GM18498 (cell line): ENCODE measurements at regions not wholly inside any gene's neighbourhood (a gene's known extent, or its start where the extent isn't known, plus 50 kb on each side); places are given as distances from the start of the nearest gene placed in this dataset.

Source experiments
- ATAC-seq: cut with Tn5 transposase; IDR thresholded peaks from one replicate; pipeline ENCODE4 v1.9.1; 2021; ENCODE audit warnings: mild to moderate bottlenecking, moderate library complexity; ENCODE audit not compliant: unreplicated experiment

DNA sequence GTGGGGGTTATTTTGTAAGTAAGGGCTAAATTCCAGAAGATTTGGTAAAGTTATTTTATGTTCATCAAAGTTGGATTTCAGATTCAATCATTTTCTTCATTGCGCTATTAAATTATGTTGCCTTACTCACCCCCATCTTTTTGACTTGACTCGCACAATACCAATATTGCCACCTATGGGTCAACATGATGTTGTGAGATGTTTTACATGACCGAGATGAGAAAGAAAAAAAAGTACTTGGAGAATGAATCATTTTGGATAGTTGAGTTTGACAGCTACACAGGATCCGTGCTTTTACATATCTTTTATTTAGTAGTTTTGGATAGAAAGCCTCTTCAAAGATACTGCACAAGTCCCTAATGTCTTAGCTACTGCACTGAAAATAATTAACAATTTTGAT, 224.2 kb upstream of the EMCN start:
- ATAC-seq = no peak

DNA sequence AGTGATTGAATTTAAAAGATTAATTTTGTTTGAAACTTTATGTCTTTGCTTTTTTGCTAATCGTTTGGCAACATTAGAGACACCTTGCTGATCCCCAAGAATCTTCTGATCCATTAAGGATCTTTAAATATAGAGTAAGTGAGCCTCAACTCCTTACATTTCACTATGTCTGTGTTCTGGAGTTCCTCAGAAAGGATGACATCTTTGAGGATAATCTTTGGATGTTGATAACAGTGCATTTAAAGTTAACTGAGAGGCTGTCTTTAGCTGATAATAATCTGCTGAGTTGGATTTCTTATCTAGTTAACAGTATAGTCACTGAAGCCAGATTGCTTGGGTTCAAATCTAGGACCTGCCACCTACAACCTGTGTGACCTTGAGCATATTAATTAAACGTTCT, 221.6 kb upstream of the EMCN start:
- ATAC-seq = no peak

DNA sequence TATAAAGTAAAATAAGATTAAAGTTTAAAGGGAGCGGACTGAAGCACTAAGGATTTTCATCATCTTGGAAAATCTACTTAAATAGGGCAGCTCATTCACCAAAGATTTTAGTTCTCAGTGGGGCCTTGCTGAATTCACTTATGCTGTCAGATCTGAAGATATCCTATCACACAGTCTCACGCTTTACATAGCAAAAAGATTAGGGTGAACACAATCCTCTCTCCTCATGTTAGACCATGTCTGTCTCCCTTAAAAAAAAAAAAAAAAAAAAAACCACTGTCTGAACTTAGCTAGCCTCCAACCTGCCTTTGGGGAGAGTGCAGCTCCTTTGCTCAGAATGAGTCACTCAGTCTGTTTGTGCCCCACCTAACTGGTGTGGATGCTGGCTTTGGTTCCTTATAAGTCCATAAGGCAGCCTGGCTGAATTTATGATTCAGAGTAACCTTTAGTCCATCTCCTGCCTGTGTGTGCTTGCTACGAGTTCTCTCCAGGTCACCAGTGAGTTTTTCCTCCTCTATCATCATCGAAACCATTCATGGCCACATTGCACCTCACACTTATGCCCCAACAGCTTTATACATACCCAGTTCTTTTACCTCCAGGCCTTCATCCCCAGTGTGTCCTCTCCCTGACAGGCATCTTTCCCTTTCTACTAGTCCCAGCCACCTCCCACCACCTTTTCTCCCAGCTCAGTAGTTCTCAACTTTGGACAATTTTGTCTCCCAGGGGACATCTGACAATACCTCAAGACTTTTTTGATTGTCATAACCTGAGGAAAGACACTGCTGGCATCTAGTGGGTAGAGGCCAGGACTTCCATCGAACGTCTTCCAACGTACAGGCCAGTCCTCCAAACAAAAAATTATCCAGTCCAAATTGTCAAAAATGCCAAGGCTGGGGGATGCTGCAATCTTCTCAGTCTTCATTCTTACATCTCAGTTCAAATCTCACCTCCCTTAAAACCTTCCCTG, 220.7 kb upstream of the EMCN start:
- peak; percentile 67 for ATAC-seq

DNA sequence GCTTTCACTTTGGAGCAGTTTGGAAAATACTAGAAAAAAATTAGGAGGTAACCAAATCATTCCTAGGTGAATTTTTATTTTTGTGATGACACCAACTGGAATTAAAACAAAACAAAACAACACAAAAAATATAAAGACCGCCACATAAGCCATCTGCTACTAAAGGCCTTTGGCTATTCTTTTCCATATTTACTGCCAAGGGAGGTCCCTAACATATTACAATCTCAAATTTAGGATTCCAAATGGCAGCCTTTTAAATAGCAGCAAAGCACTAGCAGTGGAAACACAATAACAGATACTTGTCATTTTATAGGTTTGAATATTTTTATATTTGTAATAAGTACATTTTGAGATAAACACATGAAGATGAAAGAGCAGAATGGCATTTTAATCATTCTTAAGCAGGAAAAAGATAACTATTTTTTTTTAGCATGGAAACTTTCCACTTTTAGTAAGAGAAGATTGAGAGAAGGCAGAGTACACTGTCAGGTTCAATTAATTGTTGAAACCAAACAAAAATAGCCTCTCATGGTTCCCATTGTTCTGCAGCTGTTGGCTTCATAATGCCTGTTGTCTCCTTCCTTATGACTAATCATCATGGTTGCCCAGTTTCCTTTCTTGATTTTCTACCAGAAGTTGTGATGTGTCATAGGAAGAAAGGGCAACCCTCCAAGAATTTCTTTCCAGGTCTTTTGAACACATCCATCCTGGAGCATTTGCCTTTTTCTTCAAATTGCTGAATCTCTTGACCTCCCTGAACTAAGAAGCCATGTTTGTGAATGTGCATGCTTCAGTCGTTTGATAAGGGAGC, 219.0 kb upstream of the EMCN start:
- no peak for ATAC-seq

DNA sequence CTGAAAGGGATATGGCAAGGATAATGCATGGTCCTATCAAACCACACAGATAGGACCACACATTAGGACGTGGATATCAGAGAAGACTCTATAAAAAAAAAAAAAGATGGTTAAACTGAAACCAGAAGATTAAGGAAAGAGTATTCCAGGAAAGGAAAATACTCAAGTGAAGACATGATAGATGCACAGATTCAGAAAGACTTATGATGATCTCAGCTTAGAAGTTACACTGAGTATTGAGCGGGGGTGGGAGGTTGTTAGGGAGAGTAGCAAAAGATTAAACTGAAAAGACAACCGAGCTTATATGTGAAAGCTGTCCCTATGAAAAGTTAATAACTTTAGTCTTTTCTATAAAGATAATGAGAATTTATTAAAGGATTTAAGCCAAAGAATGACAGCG, 211.0 kb upstream of the EMCN start:
- no peak for ATAC-seq

DNA sequence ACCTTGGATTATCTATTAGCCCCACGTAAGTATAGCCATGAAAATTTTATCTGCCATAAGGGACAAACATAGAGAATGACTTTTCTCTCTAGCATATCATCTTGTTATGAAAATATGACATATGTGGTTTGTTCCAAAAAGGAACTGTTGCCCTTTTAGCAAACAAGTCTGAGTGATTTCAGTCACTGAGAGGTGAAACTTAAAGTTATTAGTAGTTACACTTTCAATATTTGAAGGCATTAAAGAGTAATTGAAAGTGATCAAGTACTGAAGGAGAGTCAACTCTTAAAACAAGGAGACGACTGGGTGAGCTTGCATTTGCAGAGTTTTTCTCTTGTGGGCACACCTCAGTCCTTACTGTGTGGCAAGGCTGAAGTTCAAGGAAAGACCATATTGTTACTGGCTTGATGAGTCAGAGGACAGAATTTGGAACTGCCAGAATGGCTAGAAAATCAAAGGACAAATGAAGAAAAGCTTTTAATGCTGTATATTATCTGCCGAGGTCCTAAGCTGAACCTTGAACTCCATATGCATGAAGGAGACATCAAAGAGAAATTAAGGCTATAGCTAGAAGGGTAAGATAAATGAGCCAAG, 205.1 kb upstream of the EMCN start:
- peak; percentile 91 for ATAC-seq

DNA sequence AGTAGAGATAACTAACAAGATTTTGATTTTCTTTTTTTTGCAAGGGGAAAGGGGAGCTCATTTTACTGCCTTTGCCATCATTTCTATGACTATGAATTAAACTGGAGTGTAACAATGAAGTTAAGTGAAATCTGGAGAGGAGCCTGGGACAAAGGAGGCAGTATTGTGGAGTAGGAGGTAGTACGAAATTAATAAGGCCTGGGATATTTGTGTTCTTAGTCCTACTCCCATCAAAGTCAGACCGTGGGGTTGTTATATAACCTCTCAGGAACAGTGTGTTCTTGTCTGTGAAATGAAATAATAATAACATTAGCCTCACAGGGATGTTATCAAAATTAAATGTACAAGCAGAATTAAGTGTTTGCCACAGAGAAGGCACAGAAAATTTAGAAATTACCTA, 204.3 kb upstream of the EMCN start:
- no peak for ATAC-seq

DNA sequence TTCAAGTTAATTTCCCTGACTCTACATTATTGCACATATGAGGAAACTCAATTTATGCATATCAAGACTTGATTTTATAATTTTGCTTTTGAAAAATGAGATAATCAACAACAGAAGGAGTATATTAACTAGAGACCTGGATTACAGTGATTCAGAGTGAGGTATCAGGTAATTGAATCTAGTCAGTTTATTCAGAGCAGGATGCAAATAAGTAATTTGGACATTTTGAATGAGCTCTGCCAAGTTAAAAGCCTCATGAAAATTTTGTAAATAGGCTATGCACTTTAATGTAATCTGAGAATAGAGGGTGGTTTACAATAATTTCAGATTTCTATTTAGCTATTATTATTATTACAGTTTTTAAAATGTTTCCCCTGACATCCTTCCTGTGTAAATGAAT, 203.7 kb upstream of the EMCN start:
- no peak for ATAC-seq

DNA sequence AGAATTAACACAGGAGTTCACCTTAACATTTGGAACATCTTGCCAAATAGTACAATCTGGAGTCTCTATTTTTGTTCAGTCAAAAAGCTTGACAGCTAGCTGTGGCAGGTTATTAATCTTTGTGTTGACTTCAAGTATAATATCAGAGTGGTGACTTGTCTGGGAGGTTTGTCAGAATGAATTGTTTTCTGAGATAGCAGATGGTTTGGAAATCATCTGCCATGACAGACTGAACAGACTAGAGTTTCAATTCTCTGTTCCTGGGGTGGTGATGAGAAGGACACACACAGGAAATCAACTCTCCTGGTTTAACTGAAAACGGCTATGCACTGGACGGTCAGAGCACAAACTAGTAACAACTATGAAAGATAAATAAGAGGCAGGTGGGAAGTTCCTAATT, 203.3 kb upstream of the EMCN start:
- ATAC-seq = no peak

DNA sequence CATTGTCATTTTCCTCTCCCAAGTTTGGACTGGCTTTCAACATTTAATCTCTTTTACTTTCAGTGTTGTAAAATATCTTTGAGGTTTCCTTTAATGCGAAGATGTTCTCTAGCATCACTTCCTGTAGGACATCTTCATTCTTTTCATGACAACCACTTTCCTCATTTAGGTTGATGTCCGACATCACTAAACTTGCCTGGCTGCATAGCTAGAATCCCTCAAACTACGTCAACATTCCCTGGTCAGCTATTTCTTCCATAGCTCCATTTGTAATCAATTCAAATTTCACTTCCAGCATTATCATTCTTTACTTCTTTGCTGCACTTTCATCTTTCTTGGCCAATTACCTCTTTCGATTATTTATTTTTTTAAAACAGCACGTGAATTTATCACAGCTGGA, 198.6 kb upstream of the EMCN start:
- ATAC-seq = no peak

DNA sequence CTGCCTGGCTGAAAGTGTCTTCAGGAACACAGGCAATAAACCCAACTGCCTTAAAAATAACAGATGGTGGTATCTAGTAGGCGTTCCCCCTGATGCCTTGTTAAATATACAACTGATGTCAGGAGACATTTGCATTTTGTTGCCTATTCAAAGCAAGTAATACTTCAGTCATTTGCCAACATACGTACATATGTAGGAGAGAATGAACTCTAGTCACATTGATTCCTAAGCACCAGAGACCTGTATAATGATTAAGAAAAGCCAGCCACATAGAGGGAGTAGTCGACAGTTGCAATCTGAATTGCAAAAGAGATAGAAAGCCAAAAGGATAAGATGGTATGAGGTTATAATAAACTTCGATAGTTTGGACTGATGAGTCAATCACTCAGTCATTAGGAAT, 191.0 kb upstream of the EMCN start:
- no peak for ATAC-seq

DNA sequence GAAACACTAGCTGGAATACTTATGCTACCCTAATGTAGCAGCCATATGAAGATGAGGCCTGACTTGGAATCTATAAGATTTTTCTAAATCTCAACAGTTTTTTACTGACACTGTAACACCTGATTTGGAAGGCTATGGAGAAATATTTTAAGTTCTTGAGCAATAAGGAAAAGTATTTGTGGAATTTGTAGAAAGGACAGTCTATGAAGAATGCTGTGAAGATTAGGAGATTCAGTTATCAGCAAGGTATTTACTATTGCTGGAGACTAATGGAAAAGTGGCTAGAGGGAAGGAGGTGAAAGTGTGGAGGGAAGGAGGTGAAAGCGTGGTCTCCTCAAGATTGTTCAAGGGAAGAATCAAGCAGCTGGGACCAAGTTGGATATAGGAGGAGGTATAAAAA, 190.0 kb upstream of the EMCN start:
- no peak for ATAC-seq

DNA sequence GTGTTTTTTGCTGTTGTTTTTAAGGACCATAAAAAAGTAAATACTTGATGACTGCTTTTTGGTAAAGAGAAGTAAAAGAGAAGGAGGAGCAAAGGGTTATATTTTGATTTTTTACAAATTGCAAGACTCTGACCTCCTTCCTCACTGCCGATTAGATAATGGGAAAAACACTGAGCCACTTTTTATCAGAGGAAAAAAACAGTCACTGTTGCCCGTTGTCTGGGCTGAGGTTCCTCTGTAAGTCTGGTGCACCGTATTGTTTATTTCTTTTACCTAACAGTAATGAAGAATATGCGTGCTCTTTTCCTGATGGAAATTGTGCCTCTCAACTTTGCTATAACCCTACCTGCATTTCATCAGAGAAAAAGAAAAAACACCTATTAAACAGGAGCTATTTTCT, 178.7 kb upstream of the EMCN start:
- no peak for ATAC-seq

DNA sequence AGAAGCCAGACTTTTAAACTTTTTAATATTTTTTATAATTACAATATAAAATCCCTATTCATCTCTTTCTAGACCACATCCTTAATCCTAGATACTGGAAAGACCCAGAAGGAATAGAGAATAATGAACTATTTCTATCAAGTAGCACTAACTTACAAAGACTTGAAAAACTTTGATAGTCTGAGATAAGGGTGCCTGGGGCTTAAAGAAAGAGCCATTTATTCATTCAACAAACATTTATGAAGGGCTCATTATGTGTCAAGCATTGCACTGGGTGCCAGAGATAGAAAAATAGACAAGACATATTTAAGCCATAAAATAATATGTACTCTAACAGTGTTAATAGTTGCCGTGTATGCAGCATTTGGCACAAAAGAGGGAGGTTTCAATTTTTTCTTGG, 178.0 kb upstream of the EMCN start:
- no peak for ATAC-seq

DNA sequence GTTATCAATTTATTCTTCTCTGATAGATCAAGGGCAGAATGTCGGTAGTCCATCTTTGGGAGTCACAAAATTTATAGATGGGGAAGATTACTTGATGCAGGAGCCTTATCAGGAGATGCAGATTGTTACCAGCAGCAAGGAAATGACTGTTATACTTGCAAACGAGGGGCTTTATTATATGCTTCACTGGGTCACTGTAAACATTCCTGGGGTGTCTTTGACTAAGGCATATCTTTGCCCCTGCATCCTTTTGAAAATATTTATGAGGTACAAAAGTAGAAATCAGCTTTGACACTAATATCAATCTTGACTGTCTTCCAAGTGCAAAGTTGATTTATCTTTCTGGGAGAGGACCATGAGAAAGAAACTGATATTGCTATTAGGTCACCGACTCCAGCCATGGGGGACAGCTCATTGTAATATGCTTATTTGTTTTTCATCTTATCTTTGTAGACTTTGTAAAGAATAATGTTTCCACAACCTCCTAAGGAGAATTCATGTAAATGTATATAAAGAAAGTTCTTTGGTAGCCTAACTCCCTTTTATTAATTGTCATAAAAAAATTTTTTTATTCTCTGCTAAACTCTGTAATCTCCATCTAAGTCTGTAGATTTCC, 177.3 kb upstream of the EMCN start:
- no peak for ATAC-seq

DNA sequence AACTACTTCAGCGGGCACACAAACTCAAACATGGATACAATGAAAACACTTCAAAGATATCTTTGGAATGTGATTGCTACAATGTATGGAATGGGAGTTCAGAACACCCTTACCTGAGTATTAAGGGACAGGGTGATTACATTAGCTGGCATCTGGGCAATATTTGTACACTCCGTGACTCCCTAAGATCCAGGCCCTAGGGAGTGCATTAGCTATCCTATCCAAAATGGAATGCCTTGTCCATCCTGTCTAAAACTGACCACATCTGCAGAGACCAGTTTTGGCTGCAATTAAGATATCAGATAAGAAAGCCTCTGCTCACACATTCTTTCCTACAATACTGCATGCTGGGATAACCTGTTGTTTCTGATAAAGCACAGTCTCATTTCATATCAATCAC, 176.6 kb upstream of the EMCN start:
- no peak for ATAC-seq

DNA sequence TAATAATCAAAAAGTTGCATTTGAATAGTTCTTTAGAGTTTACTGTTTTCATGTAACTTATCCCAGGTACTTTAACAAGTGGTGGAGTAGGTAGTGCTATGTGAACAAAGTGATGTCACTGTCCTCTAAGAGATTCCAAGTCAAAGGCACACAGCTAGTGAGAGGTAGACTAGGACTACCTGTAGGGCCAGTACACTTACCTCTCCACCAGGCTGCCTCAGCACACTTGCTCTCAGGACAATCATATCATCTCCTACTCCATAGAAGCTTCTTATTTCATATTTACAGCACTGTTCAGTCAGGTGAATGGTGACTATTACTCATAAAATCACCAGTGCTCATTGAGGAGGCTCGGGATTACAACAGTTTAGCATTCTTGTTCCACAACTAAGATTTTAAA, 173.0 kb upstream of the EMCN start:
- ATAC-seq = no peak

DNA sequence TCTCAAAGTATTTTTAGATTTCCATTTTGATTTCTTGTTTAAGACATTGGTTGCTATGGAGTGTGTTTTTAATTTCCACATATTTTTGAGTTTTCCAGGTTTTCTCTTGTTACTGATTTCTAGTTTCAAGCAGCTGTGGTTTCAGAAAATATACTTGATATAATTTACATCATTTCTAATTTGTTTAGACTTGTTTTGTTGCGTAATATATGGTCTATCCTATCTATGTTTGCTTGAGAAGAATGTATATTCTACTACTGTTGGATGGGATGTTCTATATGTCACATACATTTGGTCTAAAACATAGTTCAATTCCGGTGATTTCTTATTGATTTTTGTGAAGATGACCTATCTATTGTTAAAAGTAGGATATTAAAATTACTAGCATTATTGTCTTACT, 170.5 kb upstream of the EMCN start:
- ATAC-seq = no peak

DNA sequence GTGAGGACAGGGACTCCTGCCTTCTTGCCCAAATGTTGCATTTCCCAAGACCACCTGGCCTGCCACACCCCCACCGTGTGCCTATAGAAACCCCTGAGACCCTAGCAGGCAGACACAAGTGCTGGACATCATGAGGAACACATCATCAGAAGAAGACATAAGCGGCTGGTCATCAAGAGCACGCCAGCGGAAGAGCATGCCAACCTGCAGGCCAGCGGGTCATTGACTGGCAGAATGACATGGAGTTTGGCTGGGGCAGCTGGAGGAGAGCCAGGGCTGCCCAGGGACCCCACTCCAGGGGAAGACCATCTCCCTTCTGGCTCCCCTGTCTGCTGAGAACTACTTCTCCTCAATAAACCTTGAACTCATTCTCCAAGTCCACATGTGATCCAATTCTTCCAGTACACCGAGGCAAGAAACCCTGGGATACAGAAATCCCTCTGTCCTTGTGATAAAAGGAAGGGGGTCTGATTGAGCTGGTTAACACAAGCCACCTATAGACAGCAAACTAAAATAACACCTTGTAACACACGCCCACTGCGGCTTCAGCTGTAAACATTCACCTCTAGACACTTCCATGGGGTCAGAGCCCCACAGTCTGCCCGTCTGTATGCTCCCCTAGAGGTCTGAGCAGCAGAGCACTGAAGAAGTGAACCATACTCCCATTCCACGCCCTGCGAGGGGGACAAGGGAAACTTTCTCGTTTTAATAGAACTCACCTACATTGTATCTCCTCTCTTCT, 164.8 kb upstream of the EMCN start:
- no peak for ATAC-seq

DNA sequence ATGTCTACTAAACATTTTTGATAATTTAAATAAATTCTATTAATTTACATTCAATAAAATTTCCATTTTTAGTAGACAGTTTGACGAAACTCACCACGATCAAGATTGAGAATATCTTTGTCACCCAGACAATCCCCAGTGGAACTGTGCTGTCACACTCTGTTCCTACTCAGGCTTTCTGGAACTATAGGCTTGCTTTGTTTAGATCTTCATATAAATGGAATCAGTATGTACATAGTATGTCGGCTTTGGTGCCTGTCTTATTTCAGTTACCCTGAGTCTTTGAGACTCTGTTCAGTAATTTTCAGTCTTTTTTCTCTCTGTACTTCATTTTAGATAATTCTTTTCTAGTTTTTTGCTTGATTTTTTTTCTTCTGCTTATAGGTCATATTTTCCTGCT, 163.5 kb upstream of the EMCN start:
- no peak for ATAC-seq

DNA sequence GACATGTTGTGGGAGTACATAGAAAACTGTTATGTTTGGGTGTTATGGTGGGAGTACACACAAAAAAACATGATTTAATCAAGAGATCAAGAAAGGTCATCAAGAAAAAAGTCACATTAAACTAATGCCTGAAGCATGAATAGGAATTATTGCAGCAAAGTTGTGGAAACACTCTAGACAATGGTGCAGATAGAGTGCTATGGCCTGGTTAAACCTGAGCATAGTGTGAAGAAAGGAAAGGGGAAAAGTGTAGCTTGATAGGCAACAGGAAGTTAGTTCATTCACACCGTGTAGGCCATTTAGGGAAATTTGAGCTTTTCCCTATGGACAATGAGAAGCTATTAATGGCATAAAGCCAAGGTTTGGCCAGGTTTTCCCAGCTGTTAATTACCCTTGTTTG, 162.1 kb upstream of the EMCN start:
- ATAC-seq = no peak
